ENCODE measurements at regions not wholly inside any gene's neighbourhood (a gene's known extent, or its start where the extent isn't known, plus 50 kb on each side); places are given as distances from the start of the nearest gene placed in this dataset.

- ChIA-PET CTCF (no interaction called here), POLR2A (no interaction called here)
- Histone ChIP-seq H3K36me3 (ENCODE audit: insufficient read depth, low read length) (no peaks in the 10 kb centered on the region), H3K27ac (ENCODE audit: low read depth, low read length) (no peak overlapping the region), H3K9me3 (ENCODE audit: low read length) (no peaks in the 10 kb centered on the region), H3K4me3 (ENCODE audit: low read length) (no peak overlapping the region), H3K27me3 (ENCODE audit: insufficient read depth, low read length, poor library complexity, severe bottlenecking) (no peaks in the 10 kb centered on the region), H3K4me1 (ENCODE audit: insufficient read depth, low read length) (no peaks in the 10 kb centered on the region)
- H3K36me3 Mint-ChIP-seq: no peaks in the 10 kb centered on the region
- no peak for DNase-seq
- H3K4me1 Mint-ChIP-seq: no peaks in the 10 kb centered on the region
- H3K4me3 Mint-ChIP-seq: no peak overlapping the region
- no peak overlapping the region for H3K27ac Mint-ChIP-seq
- H3K27me3 Mint-ChIP-seq: no peaks in the 10 kb centered on the region
- H3K9me3 Mint-ChIP-seq: peaks cover 6 to 45% (median 17%) of the 10 kb centered on the region in 5 donors
Measured at GRCh38 chr3:21117370-21117769, 633.6 kb downstream of the ZNF385D start.

- H3K27ac Mint-ChIP-seq: no peak overlapping the region
- no peak for DNase-seq
- POLR2A ChIA-PET: no interaction called here
- no peaks in the 10 kb centered on the region for H3K27me3 Mint-ChIP-seq
- no peak overlapping the region for H3K27ac ChIP-seq (ENCODE audit: low read depth, low read length)
- H3K4me1 ChIP-seq (ENCODE audit: insufficient read depth, low read length): no peaks in the 10 kb centered on the region
- H3K36me3 ChIP-seq (ENCODE audit: insufficient read depth, low read length): no peaks in the 10 kb centered on the region
- peaks cover 7 to 40% (median 12%) of the 10 kb centered on the region in 5 donors for H3K9me3 Mint-ChIP-seq
- CTCF ChIA-PET: no interaction called here
- no peaks in the 10 kb centered on the region for H3K4me1 Mint-ChIP-seq
- no peaks in the 10 kb centered on the region for H3K36me3 Mint-ChIP-seq
- H3K4me3 ChIP-seq (ENCODE audit: low read length): no peak overlapping the region
- no peaks in the 10 kb centered on the region for H3K9me3 ChIP-seq (ENCODE audit: low read length)
- no peaks in the 10 kb centered on the region for H3K27me3 ChIP-seq (ENCODE audit: insufficient read depth, low read length, poor library complexity, severe bottlenecking)
- no peak overlapping the region for H3K4me3 Mint-ChIP-seq
Measured at GRCh38 chr3:21109056-21109455, 642.0 kb downstream of the ZNF385D start.

DNA sequence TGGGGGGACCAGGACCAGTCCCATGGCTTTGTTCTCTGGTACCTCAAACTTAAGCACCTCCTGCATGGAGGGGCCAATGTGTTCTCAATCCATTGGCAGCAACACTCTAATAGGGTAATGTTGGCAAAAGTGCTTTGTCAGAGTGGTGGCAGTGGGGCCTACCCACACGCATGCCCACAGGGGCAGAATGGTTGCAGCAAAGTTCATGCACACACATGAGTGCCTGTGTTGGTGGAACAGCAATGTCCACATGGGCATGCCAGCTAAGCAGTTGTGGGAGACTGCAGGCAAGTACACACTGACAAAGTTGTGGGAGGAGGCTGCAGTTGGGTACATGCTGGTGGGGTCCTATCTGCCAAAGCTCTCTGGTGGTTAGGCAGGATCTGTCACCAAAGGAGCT, 645.2 kb downstream of the ZNF385D start:
- no peaks in the 10 kb centered on the region for H3K4me1 Mint-ChIP-seq
- DNase-seq: no peak
- no peaks in the 10 kb centered on the region for H3K27me3 Mint-ChIP-seq
- Histone ChIP-seq H3K4me1 (ENCODE audit: insufficient read depth, low read length) (no peaks in the 10 kb centered on the region), H3K36me3 (ENCODE audit: insufficient read depth, low read length) (no peaks in the 10 kb centered on the region), H3K27ac (ENCODE audit: low read depth, low read length) (no peak overlapping the region), H3K4me3 (ENCODE audit: low read length) (no peak overlapping the region), H3K27me3 (ENCODE audit: insufficient read depth, low read length, poor library complexity, severe bottlenecking) (no peaks in the 10 kb centered on the region), H3K9me3 (ENCODE audit: low read length) (no peaks in the 10 kb centered on the region)
- H3K27ac Mint-ChIP-seq: no peak overlapping the region
- peaks cover 7 to 52% (median 14%) of the 10 kb centered on the region in 5 donors for H3K9me3 Mint-ChIP-seq
- H3K4me3 Mint-ChIP-seq: no peak overlapping the region
- ChIA-PET CTCF (no interaction called here), POLR2A (no interaction called here)
- H3K36me3 Mint-ChIP-seq: no peaks in the 10 kb centered on the region

DNA sequence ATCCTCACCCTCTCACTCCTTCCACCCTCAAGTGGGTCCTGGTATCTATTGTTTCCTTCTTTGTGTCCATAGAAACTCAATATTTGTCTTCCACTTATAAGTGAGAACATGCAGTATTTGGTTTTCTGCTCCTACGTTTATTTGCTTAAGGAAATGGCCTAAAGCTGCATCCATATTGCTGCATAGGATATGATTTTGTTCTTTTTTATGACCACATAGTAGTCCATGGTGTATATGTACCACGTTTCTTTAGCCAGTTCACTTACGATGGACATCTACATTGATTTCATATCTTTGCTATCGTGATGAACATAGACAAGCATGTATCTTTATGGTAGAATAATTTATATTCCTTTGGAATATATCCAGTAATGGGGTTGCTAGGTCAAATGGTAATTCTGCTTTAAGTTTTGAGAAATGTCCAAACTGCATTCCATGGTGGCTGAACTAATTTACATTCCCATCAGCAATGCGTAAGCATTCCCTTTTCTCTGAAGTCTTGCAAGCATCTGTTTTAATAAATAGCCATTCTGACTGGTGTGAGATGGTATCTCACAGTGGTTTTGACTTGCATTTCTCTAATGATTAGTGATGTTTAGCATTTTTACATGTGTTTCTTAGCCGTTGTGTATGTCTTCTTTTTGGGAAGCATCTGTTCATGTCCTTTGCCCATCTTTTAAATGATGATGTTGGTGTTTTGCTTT, 650.2 kb downstream of the ZNF385D start:
- H3K27me3 ChIP-seq (ENCODE audit: insufficient read depth, low read length, poor library complexity, severe bottlenecking): no peaks in the 10 kb centered on the region
- Mint-ChIP-seq H3K9me3 (peaks cover 3 to 41% (median 15%) of the 10 kb centered on the region in 5 donors), H3K27me3 (no peaks in the 10 kb centered on the region), H3K4me1 (no peaks in the 10 kb centered on the region), H3K27ac (no peak overlapping the region), H3K36me3 (no peaks in the 10 kb centered on the region), H3K4me3 (no peak overlapping the region)
- H3K27ac ChIP-seq (ENCODE audit: low read depth, low read length): no peak overlapping the region
- DNase-seq: no peak
- H3K36me3 ChIP-seq (ENCODE audit: insufficient read depth, low read length): no peaks in the 10 kb centered on the region
- no peaks in the 10 kb centered on the region for H3K4me1 ChIP-seq (ENCODE audit: insufficient read depth, low read length)
- no peak overlapping the region for H3K4me3 ChIP-seq (ENCODE audit: low read length)
- H3K9me3 ChIP-seq (ENCODE audit: low read length): no peaks in the 10 kb centered on the region
- ChIA-PET CTCF (no interaction called here), POLR2A (no interaction called here)

DNA sequence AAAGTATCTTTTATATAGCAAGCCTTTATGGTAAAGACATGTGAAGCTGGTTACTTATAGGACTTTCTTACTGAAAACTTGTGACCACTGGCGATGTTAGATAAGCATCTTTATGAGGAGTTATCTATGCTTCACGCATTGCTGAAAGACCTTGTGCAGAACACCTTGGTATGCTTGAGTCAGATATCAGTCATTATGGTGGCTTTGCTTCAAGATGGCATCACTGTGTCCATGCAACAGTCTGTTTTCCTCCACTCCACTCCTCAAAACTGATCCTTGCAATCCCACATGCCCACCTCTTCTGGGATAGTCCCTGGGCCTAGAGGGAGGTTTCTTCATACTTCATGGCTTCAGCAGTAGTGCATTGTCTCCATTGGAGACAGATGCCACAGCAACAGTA, 656.3 kb downstream of the ZNF385D start:
- H3K9me3 Mint-ChIP-seq: peaks cover 0 to 17% (median 4%) of the 10 kb centered on the region in 5 donors
- H3K4me3 Mint-ChIP-seq: no peak overlapping the region
- H3K4me3 ChIP-seq (ENCODE audit: low read length): no peak overlapping the region
- no peaks in the 10 kb centered on the region for H3K27me3 ChIP-seq (ENCODE audit: insufficient read depth, low read length, poor library complexity, severe bottlenecking)
- no peaks in the 10 kb centered on the region for H3K4me1 Mint-ChIP-seq
- H3K36me3 Mint-ChIP-seq: no peaks in the 10 kb centered on the region
- H3K27ac ChIP-seq (ENCODE audit: low read depth, low read length): no peak overlapping the region
- H3K9me3 ChIP-seq (ENCODE audit: low read length): no peaks in the 10 kb centered on the region
- no peaks in the 10 kb centered on the region for H3K4me1 ChIP-seq (ENCODE audit: insufficient read depth, low read length)
- CTCF ChIA-PET: no interaction called here
- H3K27ac Mint-ChIP-seq: no peak overlapping the region
- H3K27me3 Mint-ChIP-seq: no peaks in the 10 kb centered on the region
- no peaks in the 10 kb centered on the region for H3K36me3 ChIP-seq (ENCODE audit: insufficient read depth, low read length)
- DNase-seq: no peak
- POLR2A ChIA-PET: no interaction called here

DNA sequence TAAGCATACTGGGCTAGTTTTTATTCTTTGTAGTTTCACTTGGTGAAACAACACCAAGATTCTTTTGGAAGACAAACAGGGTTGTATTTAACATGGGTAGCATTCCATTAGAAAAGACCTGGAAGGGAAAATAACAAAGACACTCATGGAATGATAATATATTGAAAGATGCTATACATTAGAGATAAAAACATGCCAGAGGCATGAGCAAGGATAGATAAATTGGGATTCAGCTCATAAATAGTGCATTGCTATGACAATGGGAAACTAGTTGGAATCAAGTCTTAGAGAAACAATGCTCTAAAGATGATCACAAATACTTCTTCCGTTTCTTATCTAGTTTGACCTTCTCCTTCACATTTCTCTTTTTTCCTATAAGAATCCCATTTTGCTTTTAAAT, 677.4 kb downstream of the ZNF385D start:
- POLR2A ChIA-PET: no interaction called here
- Histone ChIP-seq H3K4me1 (ENCODE audit: insufficient read depth, low read length) (no peaks in the 10 kb centered on the region), H3K9me3 (ENCODE audit: low read length) (no peaks in the 10 kb centered on the region), H3K27ac (ENCODE audit: low read depth, low read length) (no peak overlapping the region), H3K4me3 (ENCODE audit: low read length) (no peak overlapping the region), H3K27me3 (ENCODE audit: insufficient read depth, low read length, poor library complexity, severe bottlenecking) (no peaks in the 10 kb centered on the region), H3K36me3 (ENCODE audit: insufficient read depth, low read length) (no peaks in the 10 kb centered on the region)
- peaks cover 5 to 29% (median 11%) of the 10 kb centered on the region in 5 donors for H3K9me3 Mint-ChIP-seq
- CTCF ChIA-PET: no interaction called here
- no peak for DNase-seq
- H3K27ac Mint-ChIP-seq: no peak overlapping the region
- H3K4me1 Mint-ChIP-seq: peaks cover 0 to 2% (median 0%) of the 10 kb centered on the region in 3 donors
- H3K36me3 Mint-ChIP-seq: no peaks in the 10 kb centered on the region
- no peaks in the 10 kb centered on the region for H3K27me3 Mint-ChIP-seq
- H3K4me3 Mint-ChIP-seq: no peak overlapping the region

GRCh38 chr3:21067031-21067813, 683.8 kb downstream of the ZNF385D start:
- Mint-ChIP-seq H3K4me3 (no peak overlapping the region), H3K9me3 (peaks cover 10 to 19% (median 13%) of the 10 kb centered on the region in 5 donors), H3K4me1 (peaks cover 0 to 2% (median 0%) of the 10 kb centered on the region in 3 donors), H3K27me3 (no peaks in the 10 kb centered on the region), H3K36me3 (no peaks in the 10 kb centered on the region), H3K27ac (no peak overlapping the region)
- CTCF ChIA-PET: no interaction called here
- H3K4me3 ChIP-seq (ENCODE audit: low read length): no peak overlapping the region
- H3K4me1 ChIP-seq (ENCODE audit: insufficient read depth, low read length): no peaks in the 10 kb centered on the region
- H3K36me3 ChIP-seq (ENCODE audit: insufficient read depth, low read length): no peaks in the 10 kb centered on the region
- POLR2A ChIA-PET: no interaction called here
- H3K27me3 ChIP-seq (ENCODE audit: insufficient read depth, low read length, poor library complexity, severe bottlenecking): no peaks in the 10 kb centered on the region
- no peak for DNase-seq
- H3K9me3 ChIP-seq (ENCODE audit: low read length): no peaks in the 10 kb centered on the region
- no peak overlapping the region for H3K27ac ChIP-seq (ENCODE audit: low read depth, low read length)

DNA sequence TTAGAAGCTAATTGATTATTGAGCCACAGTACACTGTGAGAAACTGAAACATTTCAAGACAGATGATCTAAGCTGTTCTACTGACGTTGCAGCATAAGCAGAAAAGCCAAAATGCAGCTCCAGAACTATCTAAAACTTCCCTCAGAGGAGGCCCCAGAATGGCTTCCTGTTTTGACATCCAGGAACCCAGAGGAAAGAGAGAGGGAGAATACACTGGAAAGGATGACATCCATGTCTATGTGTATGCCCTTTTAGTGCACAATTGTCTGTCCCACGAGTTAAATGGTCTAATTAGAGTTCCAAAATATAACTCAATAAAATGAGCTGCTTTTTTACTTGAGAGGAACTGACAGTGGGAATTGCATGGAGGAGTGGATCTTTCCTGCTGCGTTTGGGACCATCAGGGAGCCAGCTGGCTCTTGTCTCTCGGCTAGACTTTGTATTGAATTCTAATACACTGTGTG, 688.1 kb downstream of the ZNF385D start:
- no peak for DNase-seq
- ChIA-PET POLR2A (no interaction called here), CTCF (no interaction called here)
- no peak overlapping the region for H3K4me3 ChIP-seq (ENCODE audit: low read length)
- Mint-ChIP-seq H3K36me3 (no peaks in the 10 kb centered on the region), H3K27me3 (no peaks in the 10 kb centered on the region), H3K4me3 (no peak overlapping the region), H3K9me3 (peaks cover 6 to 10% (median 9%) of the 10 kb centered on the region in 5 donors), H3K4me1 (no peaks in the 10 kb centered on the region), H3K27ac (no peak overlapping the region)
- H3K27ac ChIP-seq (ENCODE audit: low read depth, low read length): no peak overlapping the region
- H3K27me3 ChIP-seq (ENCODE audit: insufficient read depth, low read length, poor library complexity, severe bottlenecking): no peaks in the 10 kb centered on the region
- H3K4me1 ChIP-seq (ENCODE audit: insufficient read depth, low read length): no peaks in the 10 kb centered on the region
- H3K36me3 ChIP-seq (ENCODE audit: insufficient read depth, low read length): no peaks in the 10 kb centered on the region
- H3K9me3 ChIP-seq (ENCODE audit: low read length): no peaks in the 10 kb centered on the region
